ENCODE measurements at regions not wholly inside any gene's neighbourhood (a gene's known extent, or its start where the extent isn't known, plus 50 kb on each side); places are given as distances from the start of the nearest gene placed in this dataset.

DNA sequence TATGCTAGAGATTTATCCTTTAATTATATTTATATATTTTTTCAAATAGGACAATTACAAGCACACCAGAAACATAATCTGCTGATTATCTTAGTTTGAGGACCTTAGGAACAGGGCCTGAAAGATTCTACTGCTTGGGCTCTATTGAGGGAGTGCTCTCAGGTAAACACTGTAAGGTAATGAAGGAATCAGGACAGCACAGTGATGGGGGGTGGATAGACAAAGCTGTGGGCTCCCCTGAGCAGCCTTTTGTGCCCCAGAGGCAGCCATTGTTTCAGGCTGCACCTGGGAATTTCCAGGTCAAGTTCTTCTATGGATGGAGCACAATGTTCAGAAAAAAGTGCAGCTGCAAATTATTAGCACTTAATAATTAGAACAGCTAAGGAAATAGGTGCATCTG is 848.0 kb upstream of the CADM2 start:
- H2AFZ ChIP-seq (ENCODE audit: low read length), result no peak overlapping the region
- DNase-seq (ENCODE audit: low read depth in 2 of 2), result no peak
- no peak overlapping the region for H3K27ac ChIP-seq (ENCODE audit: insufficient read depth, low read length)
- no peak overlapping the region for H3K9ac ChIP-seq (ENCODE audit: insufficient read depth, low read length)
- H3K4me1 ChIP-seq (ENCODE audit: control insufficient read depth, extremely low read depth, insufficient read depth, low read length), result no peaks in the 10 kb centered on the region
- H3K4me3 ChIP-seq (replicated peaks in 1 of 4; ENCODE audit: control extremely low read depth in 1 of 4, insufficient read depth in 1 of 4, low read depth in 3 of 4, low read length in 4 of 4), result no peak overlapping the region
- H3K4me2 ChIP-seq (ENCODE audit: extremely low read depth, insufficient read depth, low read length), result no peak overlapping the region
- H3K79me2 ChIP-seq (ENCODE audit: control insufficient read depth, insufficient read depth, low read length), result no peaks in the 10 kb centered on the region
- H4K20me1 ChIP-seq (ENCODE audit: control insufficient read depth, extremely low read depth, insufficient read depth, low read length), result no peaks in the 10 kb centered on the region
- no peaks in the 10 kb centered on the region for H3K9me3 ChIP-seq (ENCODE audit: control insufficient read depth, insufficient read depth, low read depth, low read length)
- TF ChIP-seq, protein P1, sequence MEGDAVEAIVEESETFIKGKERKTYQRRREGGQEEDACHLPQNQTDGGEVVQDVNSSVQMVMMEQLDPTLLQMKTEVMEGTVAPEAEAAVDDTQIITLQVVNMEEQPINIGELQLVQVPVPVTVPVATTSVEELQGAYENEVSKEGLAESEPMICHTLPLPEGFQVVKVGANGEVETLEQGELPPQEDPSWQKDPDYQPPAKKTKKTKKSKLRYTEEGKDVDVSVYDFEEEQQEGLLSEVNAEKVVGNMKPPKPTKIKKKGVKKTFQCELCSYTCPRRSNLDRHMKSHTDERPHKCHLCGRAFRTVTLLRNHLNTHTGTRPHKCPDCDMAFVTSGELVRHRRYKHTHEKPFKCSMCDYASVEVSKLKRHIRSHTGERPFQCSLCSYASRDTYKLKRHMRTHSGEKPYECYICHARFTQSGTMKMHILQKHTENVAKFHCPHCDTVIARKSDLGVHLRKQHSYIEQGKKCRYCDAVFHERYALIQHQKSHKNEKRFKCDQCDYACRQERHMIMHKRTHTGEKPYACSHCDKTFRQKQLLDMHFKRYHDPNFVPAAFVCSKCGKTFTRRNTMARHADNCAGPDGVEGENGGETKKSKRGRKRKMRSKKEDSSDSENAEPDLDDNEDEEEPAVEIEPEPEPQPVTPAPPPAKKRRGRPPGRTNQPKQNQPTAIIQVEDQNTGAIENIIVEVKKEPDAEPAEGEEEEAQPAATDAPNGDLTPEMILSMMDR (conservative IDR thresholded peaks at IDR 0.05 in 1 of 2, IDR thresholded peaks at IDR 0.05 in 1 of 2; ENCODE audit: low read depth in 1 of 2, low read length in 2 of 2), result no peak
- TF ChIP-seq EZH2 (IDR thresholded peaks at IDR 0.05; ENCODE audit: low read length, missing control alignments), result no peak
- H3K36me3 ChIP-seq (ENCODE audit: control insufficient read depth, insufficient read depth, low read length), result no peaks in the 10 kb centered on the region
- no peaks in the 10 kb centered on the region for H3K27me3 ChIP-seq (ENCODE audit: control insufficient read depth, insufficient read depth, low read length)

DNA sequence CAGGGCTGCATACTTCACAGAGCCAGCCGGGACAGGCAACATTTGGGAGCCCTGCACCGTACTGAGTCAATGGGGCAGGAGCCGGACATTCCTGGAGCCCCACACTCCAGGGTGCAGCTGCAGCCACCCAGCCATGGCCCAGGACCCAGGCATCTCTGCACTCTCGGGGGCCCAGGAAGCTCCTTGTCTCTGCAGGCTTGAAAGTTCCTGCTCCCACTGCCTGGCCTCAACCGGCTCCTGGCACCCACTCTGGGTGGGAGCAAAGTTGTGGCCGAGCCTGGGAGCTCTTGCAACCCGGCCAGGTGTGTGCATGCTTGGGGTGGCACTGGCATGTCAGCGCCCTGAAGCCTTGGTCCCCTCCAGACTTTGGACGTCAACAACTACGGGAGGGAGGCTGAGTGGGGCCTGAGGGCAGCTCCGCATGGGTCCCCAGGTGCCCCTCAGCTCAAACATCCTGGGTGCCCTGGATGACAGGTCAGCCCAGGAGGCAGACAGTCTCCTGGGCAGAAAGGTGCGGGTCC is 833.5 kb upstream of the CADM2 start:
- Histone ChIP-seq H3K79me2 (ENCODE audit: control insufficient read depth, insufficient read depth, low read length) (no peaks in the 10 kb centered on the region), H3K4me3 (replicated peaks in 1 of 4; ENCODE audit: control extremely low read depth in 1 of 4, insufficient read depth in 1 of 4, low read depth in 3 of 4, low read length in 4 of 4) (no peak overlapping the region), H3K27ac (ENCODE audit: insufficient read depth, low read length) (no peak overlapping the region), H3K9ac (ENCODE audit: insufficient read depth, low read length) (no peak overlapping the region), H3K36me3 (ENCODE audit: control insufficient read depth, insufficient read depth, low read length) (no peaks in the 10 kb centered on the region), H3K4me1 (ENCODE audit: control insufficient read depth, extremely low read depth, insufficient read depth, low read length) (no peaks in the 10 kb centered on the region), H4K20me1 (ENCODE audit: control insufficient read depth, extremely low read depth, insufficient read depth, low read length) (no peaks in the 10 kb centered on the region), H2AFZ (ENCODE audit: low read length) (no peak overlapping the region), H3K9me3 (ENCODE audit: control insufficient read depth, insufficient read depth, low read depth, low read length) (no peaks in the 10 kb centered on the region), H3K4me2 (ENCODE audit: extremely low read depth, insufficient read depth, low read length) (no peak overlapping the region), H3K27me3 (ENCODE audit: control insufficient read depth, insufficient read depth, low read length) (no peaks in the 10 kb centered on the region)
- TF ChIP-seq, protein P1 (conservative IDR thresholded peaks at IDR 0.05 in 1 of 2, IDR thresholded peaks at IDR 0.05 in 1 of 2; ENCODE audit: low read depth in 1 of 2, low read length in 2 of 2), result no peak
- no peak for TF ChIP-seq EZH2 (IDR thresholded peaks at IDR 0.05; ENCODE audit: low read length, missing control alignments)
- no peak for DNase-seq (ENCODE audit: low read depth in 2 of 2)

DNA sequence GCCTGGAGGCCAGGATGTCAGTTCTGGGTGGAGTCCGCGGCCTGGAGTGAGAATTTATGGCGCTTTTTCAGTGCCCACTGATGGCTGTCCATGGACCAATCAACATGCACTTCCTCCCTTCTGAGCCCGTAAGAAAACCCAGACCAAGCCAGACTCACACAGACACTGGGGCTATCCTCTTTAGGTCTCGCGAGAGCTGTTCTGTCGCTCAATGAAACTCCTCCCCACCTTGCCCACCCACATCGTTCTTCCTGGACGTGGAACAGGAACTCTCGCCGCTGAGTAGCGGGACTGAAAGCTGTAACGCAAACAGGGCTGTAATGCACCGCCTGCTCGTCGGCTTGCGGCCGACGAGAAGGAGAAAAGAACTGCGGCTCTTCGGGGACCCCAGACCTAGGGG is 833.0 kb upstream of the CADM2 start:
- no peak overlapping the region for H3K4me3 ChIP-seq (replicated peaks in 1 of 4; ENCODE audit: control extremely low read depth in 1 of 4, insufficient read depth in 1 of 4, low read depth in 3 of 4, low read length in 4 of 4)
- no peaks in the 10 kb centered on the region for H3K79me2 ChIP-seq (ENCODE audit: control insufficient read depth, insufficient read depth, low read length)
- no peaks in the 10 kb centered on the region for H3K9me3 ChIP-seq (ENCODE audit: control insufficient read depth, insufficient read depth, low read depth, low read length)
- H2AFZ ChIP-seq (ENCODE audit: low read length), result no peak overlapping the region
- H3K27ac ChIP-seq (ENCODE audit: insufficient read depth, low read length), result no peak overlapping the region
- TF ChIP-seq, protein P1 (conservative IDR thresholded peaks at IDR 0.05 in 1 of 2, IDR thresholded peaks at IDR 0.05 in 1 of 2; ENCODE audit: low read depth in 1 of 2, low read length in 2 of 2), result no peak
- no peak for TF ChIP-seq EZH2 (IDR thresholded peaks at IDR 0.05; ENCODE audit: low read length, missing control alignments)
- no peaks in the 10 kb centered on the region for H3K36me3 ChIP-seq (ENCODE audit: control insufficient read depth, insufficient read depth, low read length)
- H3K27me3 ChIP-seq (ENCODE audit: control insufficient read depth, insufficient read depth, low read length), result no peaks in the 10 kb centered on the region
- H4K20me1 ChIP-seq (ENCODE audit: control insufficient read depth, extremely low read depth, insufficient read depth, low read length), result no peaks in the 10 kb centered on the region
- H3K4me2 ChIP-seq (ENCODE audit: extremely low read depth, insufficient read depth, low read length), result no peak overlapping the region
- H3K9ac ChIP-seq (ENCODE audit: insufficient read depth, low read length), result no peak overlapping the region
- no peaks in the 10 kb centered on the region for H3K4me1 ChIP-seq (ENCODE audit: control insufficient read depth, extremely low read depth, insufficient read depth, low read length)
- DNase-seq (ENCODE audit: low read depth in 2 of 2), result no peak

Measured in fibroblast of lung (primary cell).